Breast epithelium (tissue), 3 donors: ENCODE measurements at regions not wholly inside any gene's neighbourhood (a gene's known extent, or its start where the extent isn't known, plus 50 kb on each side); places are given as distances from the start of the nearest gene placed in this dataset.

Experiments
- CTCF ChIP-seq, 3 donors: fragments of 450-650 bp; IDR thresholded peaks; one replicate each; pipeline ENCODE4 v1.5.1; 2016 to 2017; ENCODE audit warnings: antibody characterized with exemption in 3 of 3, mild to moderate bottlenecking in 3 of 3, moderate library complexity in 3 of 3
- POLR2A ChIP-seq: fragments of 450-650 bp; IDR thresholded peaks from one replicate; pipeline ENCODE4 v1.6.1; 2016; ENCODE audit warnings: antibody characterized with exemption, mild to moderate bottlenecking, moderate library complexity

DNA sequence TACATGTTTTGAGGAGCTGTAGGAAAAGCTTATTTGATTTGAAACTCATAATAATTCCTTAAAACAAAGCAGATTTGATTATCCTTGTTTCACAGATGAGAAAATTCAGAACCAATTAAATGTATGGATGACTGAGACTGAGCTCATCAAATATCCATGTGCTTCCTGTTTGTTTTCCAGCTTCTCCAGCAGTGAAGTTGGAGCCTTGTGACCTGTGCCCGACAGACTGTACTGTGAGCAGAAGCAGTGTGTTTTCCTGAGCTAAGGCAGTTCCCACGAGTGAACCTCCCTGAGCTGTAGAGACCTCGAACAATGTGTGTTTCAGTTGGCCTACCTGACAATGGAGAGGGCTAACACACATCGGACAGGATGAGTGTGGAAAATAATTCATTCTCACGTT lies 599.5 kb upstream of the NRSN1 start:
- TF ChIP-seq CTCF (IDR thresholded peaks at IDR 0.05): no peak
- TF ChIP-seq POLR2A: no peak
